Esophagus squamous epithelium (tissue), 4 donors: ENCODE measurements at regions not wholly inside any gene's neighbourhood (a gene's known extent, or its start where the extent isn't known, plus 50 kb on each side); places are given as distances from the start of the nearest gene placed in this dataset.

Source experiments
- CTCF ChIP-seq, 6 experiments: fragments of 450-650 bp in 4 of 6; fragments of 200-600 bp in 2 of 6; sonication (generic) in 2 of 6; IDR thresholded peaks; one replicate each; pipeline ENCODE4 v1.5.1; 2016 to 2019; ENCODE audit warnings: antibody characterized with exemption in 6 of 6, mild to moderate bottlenecking in 4 of 6, moderate library complexity in 4 of 6
- POLR2A ChIP-seq, 4 donors: fragments of 450-650 bp; IDR thresholded peaks; one replicate each; pipeline ENCODE4 v1.6.1; 2017; ENCODE audit warnings: antibody characterized with exemption in 4 of 4, mild to moderate bottlenecking in 4 of 4, moderate library complexity in 3 of 4

DNA sequence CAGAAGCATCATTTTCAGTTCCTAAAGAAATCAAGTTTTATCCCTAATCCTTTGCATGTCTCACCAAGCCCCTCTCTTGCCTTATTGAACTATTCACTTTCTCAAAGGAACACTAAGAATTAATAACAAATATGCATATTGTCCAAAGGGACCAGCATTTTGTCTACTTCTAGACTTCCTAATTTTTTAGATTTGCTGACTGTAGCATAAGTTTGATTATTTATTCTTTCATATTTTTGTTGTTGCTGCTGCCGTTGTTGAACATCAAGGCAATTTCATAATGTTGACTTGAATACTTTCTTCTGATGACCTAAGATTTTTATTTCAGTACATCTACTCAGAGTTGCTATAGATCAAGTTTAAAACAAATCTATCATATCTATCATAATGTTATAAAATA is 111.2 kb upstream of the HAPLN1 start:
- no peak for TF ChIP-seq CTCF (IDR thresholded peaks at IDR 0.05)
- TF ChIP-seq POLR2A (IDR thresholded peaks at IDR 0.05) = no peak
